SU-DHL-6 (cell line): ENCODE measurements at regions not wholly inside any gene's neighbourhood (a gene's known extent, or its start where the extent isn't known, plus 50 kb on each side); places are given as distances from the start of the nearest gene placed in this dataset.

Experiments used
- CTCF ChIP-seq: fragments of 200-600 bp; sonication (generic); IDR thresholded peaks from one replicate; pipeline ENCODE4 v1.5.1; 2017; ENCODE audit warnings: antibody characterized with exemption, mild to moderate bottlenecking, low read length, moderate library complexity; ENCODE audit not compliant: insufficient read depth, poor library complexity, severe bottlenecking
- EZH2phosphoT487 ChIP-seq: fragments of 200-600 bp; sonication (generic), shearing (Covaris generic); conservative IDR thresholded peaks from 2 replicates; pipeline ENCODE4 v1.6.1; 2018; ENCODE audit warnings: mild to moderate bottlenecking, antibody characterized with exemption, low read length, moderate library complexity, mixed read lengths

GRCh38 chr21:39040494-39041110 is 142.6 kb downstream of the PSMG1 start:
- TF ChIP-seq CTCF (no peak), EZH2phosphoT487 (no peak)
